K562 (cell line): ENCODE measurements at regions not wholly inside any gene's neighbourhood (a gene's known extent, or its start where the extent isn't known, plus 50 kb on each side); places are given as distances from the start of the nearest gene placed in this dataset.

Source experiments
- ATAC-seq: fragments of 200-7000 bp; cut with Tn5 transposase; 3 replicates; pipeline ENCODE4 v1.9.1; 2020; ENCODE audit warnings: moderate library complexity
- BruUV-seq: library from RNA; stranded (reverse); fragments of 400-500 nt; replicated peaks from 2 replicates; lab custom pipeline; 2021; lab: Mats Ljungman, UMichigan
- CTCF ChIA-PET: fragments of 300-600 bp; formaldehyde crosslinking; extraction: SDS; loops from one replicate; lab custom pipeline; 2021; ENCODE audit warnings: low intra/inter-chr PET ratio; lab: Yijun Ruan, JAX
- POLR2A ChIA-PET: fragments of 300-600, 350-650 bp; sonication (Branson Sonifier 250); formaldehyde crosslinking; extraction: SDS; loops from one replicate; lab custom pipeline; 2021; ENCODE audit warnings: antibody characterized with exemption, inconsistent platforms; lab: Yijun Ruan, JAX
- DNase-seq, 4 experiments: peaks; one replicate each; pipeline versions ENCODE4 v3.0.0 to v3.0.0-alpha.2; 2011 to 2018; ENCODE audit warnings: low spot score in 3 of 4, mixed read lengths in 3 of 4; ENCODE audit errors: extremely low read depth in 1 of 4
- FAIRE-seq: peaks from 2 replicates; lab custom pipeline; 2011; peaks lifted over from hg19 to GRCh38; lab: Jason Lieb, UNC
- H2AFZ ChIP-seq: 2 replicates; pipeline ENCODE4 v1.6.0; 2011; ENCODE audit warnings: low read depth, low read length, control low read depth, inconsistent platforms
- H3K27ac ChIP-seq: fragments of 200-600 bp; 3 replicates; pipeline ENCODE4 v1.8.0; 2011; ENCODE audit warnings: low read depth, mild to moderate bottlenecking, control low read depth, inconsistent platforms, low read length, moderate library complexity, mixed read lengths; ENCODE audit errors: extremely low read depth
- H3K27me3 ChIP-seq, 2 experiments: fragments of 300-600 bp in 1 of 2; 2 replicates in 1 of 2; 3 replicates in 1 of 2; pipeline versions ENCODE4 v1.6.0 to v1.8.0; 2011; ENCODE audit warnings: inconsistent platforms in 2 of 2, low read length in 2 of 2, mild to moderate bottlenecking in 1 of 2, mixed read lengths in 1 of 2, moderate library complexity in 1 of 2; ENCODE audit not compliant: control insufficient read depth in 2 of 2, insufficient read depth in 2 of 2
- H3K36me3 ChIP-seq: fragments of 300-600 bp; 3 replicates; pipeline ENCODE4 v1.8.0; 2011; ENCODE audit warnings: mild to moderate bottlenecking, low read length, inconsistent platforms; ENCODE audit not compliant: control insufficient read depth, insufficient read depth
- H3K4me1 ChIP-seq, 2 experiments: fragments of 200-600 bp in 1 of 2; replicated peaks in 1 of 2; 2 replicates in 1 of 2; 3 replicates in 1 of 2; pipeline versions ENCODE4 v1.5.1 to v1.8.0; 2011; ENCODE audit warnings: inconsistent platforms in 2 of 2, low read length in 2 of 2, mild to moderate bottlenecking in 1 of 2, mixed read lengths in 1 of 2, moderate library complexity in 1 of 2; ENCODE audit not compliant: control insufficient read depth in 2 of 2, insufficient read depth in 2 of 2
- H3K4me2 ChIP-seq: 2 replicates; pipeline ENCODE4 v1.6.1; 2011; ENCODE audit warnings: low read length, control low read depth, inconsistent platforms, mixed read lengths; ENCODE audit not compliant: insufficient read depth
- H3K4me3 ChIP-seq: fragments of 200-600 bp; sonication (generic), shearing (Covaris generic); 2 replicates; pipeline ENCODE4 v1.5.1; 2016; ENCODE audit warnings: control low read depth, inconsistent platforms
- H3K79me2 ChIP-seq: fragments of 200-600 bp; 3 replicates; pipeline ENCODE4 v1.8.0; 2011; ENCODE audit warnings: low read length, inconsistent platforms; ENCODE audit not compliant: control insufficient read depth, insufficient read depth
- H3K9ac ChIP-seq, 2 experiments: 2 replicates each; pipeline versions ENCODE4 v1.6.0 to v1.6.1; 2011; ENCODE audit warnings: low read depth in 2 of 2, low read length in 2 of 2, control low read depth in 1 of 2, inconsistent platforms in 1 of 2, mild to moderate bottlenecking in 1 of 2, mixed read lengths in 1 of 2; ENCODE audit not compliant: insufficient read depth in 1 of 2
- H3K9me1 ChIP-seq: one replicate; pipeline ENCODE4 v1.6.0; 2011; ENCODE audit warnings: inconsistent platforms, mild to moderate bottlenecking, low read length, moderate library complexity; ENCODE audit not compliant: control insufficient read depth, insufficient read depth
- H3K9me3 ChIP-seq: replicated peaks from 2 replicates; pipeline ENCODE4 v1.5.1; 2011; ENCODE audit warnings: low read depth, low read length, inconsistent platforms; ENCODE audit not compliant: control insufficient read depth, insufficient read depth
- H4K20me1 ChIP-seq: replicated peaks from 2 replicates; pipeline ENCODE4 v1.6.1; 2011; ENCODE audit warnings: low read length, inconsistent platforms, mixed read lengths; ENCODE audit not compliant: control insufficient read depth, insufficient read depth
- BRD9 ChIP-seq: fragments of 450-650 bp; IDR thresholded peaks from 2 replicates; pipeline ENCODE4 v1.6.1; 2018; ENCODE audit warnings: low read depth; ENCODE audit not compliant: partially characterized antibody
- E2F3 ChIP-seq: fragments of 250-450 bp; sonication (Bioruptor Pico); IDR thresholded peaks from 2 replicates; pipeline ENCODE4 v1.4.0; 2020; ENCODE audit warnings: mild to moderate bottlenecking
- ETV5 ChIP-seq: sonication (generic); formaldehyde crosslinking; IDR thresholded peaks from 2 replicates; pipeline ENCODE4 v1.4.0; 2020; ENCODE audit warnings: low read depth, mild to moderate bottlenecking, missing genetic modification reagents
- POLR2B ChIP-seq: fragments of 450-650 bp; IDR thresholded peaks from 2 replicates; pipeline ENCODE4 v1.6.1; 2018; ENCODE audit warnings: low read depth; ENCODE audit not compliant: partially characterized antibody
- PTRF ChIP-seq: fragments of 450-650 bp; IDR thresholded peaks from 2 replicates; pipeline ENCODE4 v1.6.1; 2016; ENCODE audit warnings: mild to moderate bottlenecking, missing genetic modification characterization, missing compliant biosample characterization
- SLC30A9 ChIP-seq: fragments of 250-450 bp; sonication (Bioruptor Pico); IDR thresholded peaks from 2 replicates; pipeline ENCODE4 v1.8.0; 2022; ENCODE audit warnings: mild to moderate bottlenecking, moderate library complexity
- STAT5B ChIP-seq: fragments of 250-450 bp; sonication (Bioruptor Pico); IDR thresholded peaks from 2 replicates; pipeline ENCODE4 v1.8.0; 2021; ENCODE audit warnings: mild to moderate bottlenecking, inconsistent platforms
- TCF3 ChIP-seq: sonication (generic); formaldehyde crosslinking; IDR thresholded peaks from 2 replicates; pipeline ENCODE4 v1.4.0; 2020; ENCODE audit warnings: mild to moderate bottlenecking, missing genetic modification reagents
- ZNF274 ChIP-seq: IDR thresholded peaks from 2 replicates; pipeline ENCODE4 v1.6.1; 2011; ENCODE audit warnings: low read depth, mild to moderate bottlenecking, low read length, moderate library complexity, borderline replicate concordance
- WGBS: fragments of 100-300 bp; shearing (Covaris generic); methylation state at CpG from one replicate; pipeline ENCODE4 v1.1.6; 2016; ENCODE audit warnings: low coverage, mixed read lengths; ENCODE audit not compliant: insufficient coverage; ENCODE audit errors: missing lambda C conversion rate; 5-methylcytosine and 5-hydroxymethylcytosine counted together
- in situ Hi-C: fragments of 300-500 bp; cut with MboI; formaldehyde crosslinking; loops from 4 replicates; pipeline ENCODE4 v1.15.0; 2018; ENCODE audit warnings: inconsistent platforms, mixed read lengths
- intact Hi-C: fragments of 100-400 bp; cut with micrococcal nuclease; formaldehyde crosslinking; loops from 2 replicates; pipeline ENCODE4 v1.14.2; 2022

GRCh38 chr2:145018502-145018901 is 498.6 kb upstream of the ZEB2 start:
- H3K36me3 ChIP-seq: no peaks in the 10 kb centered on the region
- ATAC-seq: no peak
- no peak for TF ChIP-seq POLR2B
- no peak for TF ChIP-seq ZNF274
- TF ChIP-seq E2F3 (CRISPR knock-in tag): no peak
- TF ChIP-seq, all 486 proteins: peak for 0
- FAIRE-seq (no peak), DNase-seq (no peak)
- BruUV-seq: no TSS peak
- H3K79me2 ChIP-seq: no peaks in the 10 kb centered on the region
- no peak overlapping the region for H3K27ac ChIP-seq
- CTCF ChIA-PET: interaction anchor here (0.6 kb wide), 1 partner anchor 1416 kb away, joined by 3 read pairs; no protein-coding TSS in a partner anchor
- H3K4me1 ChIP-seq: no peaks in the 10 kb centered on the region
- POLR2A ChIA-PET: no interaction called here
- H3K4me2 ChIP-seq: no peak overlapping the region
- H4K20me1 ChIP-seq: no peaks in the 10 kb centered on the region
- H3K9ac ChIP-seq: no peak overlapping the region
- no peaks in the 10 kb centered on the region for H3K9me3 ChIP-seq
- no peaks in the 10 kb centered on the region for H3K27me3 ChIP-seq
- intact Hi-C loops (no loop called here), in situ Hi-C loops (no loop called here)
- H3K9me1 ChIP-seq: no peaks in the 10 kb centered on the region
- H3K4me3 ChIP-seq: no peak overlapping the region
- no peak overlapping the region for H2AFZ ChIP-seq
- WGBS: 18% methylated on average over 5 of the region's 5 CpGs

DNA sequence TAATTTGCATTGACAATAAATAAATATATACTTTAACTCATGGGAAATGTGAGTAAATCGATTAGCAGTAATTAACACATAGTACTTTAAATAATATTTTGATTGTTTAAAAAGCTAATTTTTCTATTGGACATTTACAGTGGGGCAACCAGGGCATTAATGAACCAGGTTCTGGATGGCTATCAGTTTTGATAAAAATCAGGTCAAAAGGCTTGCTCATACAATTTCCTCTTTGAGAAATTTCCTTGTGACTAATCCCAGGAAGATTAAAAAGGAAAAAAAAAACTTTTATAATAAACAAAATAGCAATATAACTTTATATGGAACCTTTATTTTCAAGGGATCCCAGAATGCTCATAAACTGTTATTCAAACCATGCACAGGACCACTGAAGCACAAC is 497.2 kb upstream of the ZEB2 start:
- H3K4me1 ChIP-seq: no peaks in the 10 kb centered on the region

More for the DNA sequence above, 497.2 kb upstream of the ZEB2 start:
- DNase-seq: no peak
- Histone ChIP-seq H4K20me1 (no peaks in the 10 kb centered on the region), H3K4me3 (no peak overlapping the region), H3K27ac (no peak overlapping the region), H3K9me1 (no peaks in the 10 kb centered on the region), H3K9me3 (no peaks in the 10 kb centered on the region), H3K79me2 (no peaks in the 10 kb centered on the region), H3K36me3 (no peaks in the 10 kb centered on the region), H3K27me3 (no peaks in the 10 kb centered on the region), H3K4me2 (no peak overlapping the region), H3K9ac (no peak overlapping the region), H2AFZ (no peak overlapping the region)
- BruUV-seq: no TSS peak
- FAIRE-seq: no peak
- no peak for ATAC-seq
- ChIA-PET POLR2A (no interaction called here), CTCF (no interaction called here)
- in situ Hi-C loops: no loop called here
- TF ChIP-seq STAT5B (CRISPR knock-in tag): no peak
- TF ChIP-seq BRD9: no peak
- no peak for TF ChIP-seq SLC30A9
- TF ChIP-seq TCF3 (CRISPR knock-in tag): no peak
- no peak for TF ChIP-seq PTRF (tag)
- TF ChIP-seq ETV5 (CRISPR knock-in tag): no peak
- WGBS: 20% methylated on average over 1 of the region's 1 CpG
- intact Hi-C loops: no loop called here
